HepG2 (cell line): ENCODE measurements at regions not wholly inside any gene's neighbourhood (a gene's known extent, or its start where the extent isn't known, plus 50 kb on each side); places are given as distances from the start of the nearest gene placed in this dataset.

Experiments
- ATRX ChIP-seq: sonication (generic); formaldehyde crosslinking; IDR thresholded peaks from 2 replicates; pipeline ENCODE4 v1.4.0; 2020; ENCODE audit warnings: missing genetic modification reagents, borderline replicate concordance
- EP300 ChIP-seq, 3 experiments: sonication (generic) in 1 of 3; formaldehyde crosslinking in 1 of 3; IDR thresholded peaks; 2 replicates each; pipeline versions ENCODE4 v1.5.1 to v1.6.1; 2011 to 2020; ENCODE audit warnings: low read depth in 2 of 3, low read length in 2 of 3, borderline replicate concordance in 1 of 3, improper control_type of control experiment in 1 of 3, mild to moderate bottlenecking in 1 of 3, missing genetic modification reagents in 1 of 3, moderate library complexity in 1 of 3
- FOXA1 ChIP-seq, 2 experiments: fragments of 450-650 bp in 1 of 2; sonication (generic) in 1 of 2; formaldehyde crosslinking in 1 of 2; IDR thresholded peaks; 2 replicates each; pipeline versions ENCODE4 v1.4.0 to v1.6.1; 2016 to 2020; ENCODE audit warnings: missing genetic modification reagents in 1 of 2
- FOXA3 ChIP-seq: IDR thresholded peaks from 2 replicates; pipeline ENCODE4 v1.6.1; 2016; ENCODE audit warnings: missing genetic modification reagents, missing compliant biosample characterization
- GATAD2A ChIP-seq: IDR thresholded peaks from 2 replicates; pipeline ENCODE4 v1.6.1; 2016
- SMAD3 ChIP-seq: sonication (generic); formaldehyde crosslinking; IDR thresholded peaks from 2 replicates; pipeline ENCODE4 v1.4.0; 2020; ENCODE audit warnings: missing genetic modification reagents
- TF ChIP-seq, protein P1 (sequence below): sonication (generic); formaldehyde crosslinking; IDR thresholded peaks from 2 replicates; pipeline ENCODE4 v1.4.0; 2020; ENCODE audit warnings: missing genetic modification reagents, borderline replicate concordance
- TF ChIP-seq, protein P2 (sequence below): sonication (generic); formaldehyde crosslinking; IDR thresholded peaks from 2 replicates; pipeline ENCODE4 v1.4.0; 2020; ENCODE audit warnings: missing genetic modification reagents, borderline replicate concordance
- TF ChIP-seq, protein P3 (sequence below): IDR thresholded peaks from 2 replicates; pipeline ENCODE4 v1.6.1; 2018; ENCODE audit warnings: missing genetic modification reagents, mild to moderate bottlenecking, missing compliant biosample characterization

DNA sequence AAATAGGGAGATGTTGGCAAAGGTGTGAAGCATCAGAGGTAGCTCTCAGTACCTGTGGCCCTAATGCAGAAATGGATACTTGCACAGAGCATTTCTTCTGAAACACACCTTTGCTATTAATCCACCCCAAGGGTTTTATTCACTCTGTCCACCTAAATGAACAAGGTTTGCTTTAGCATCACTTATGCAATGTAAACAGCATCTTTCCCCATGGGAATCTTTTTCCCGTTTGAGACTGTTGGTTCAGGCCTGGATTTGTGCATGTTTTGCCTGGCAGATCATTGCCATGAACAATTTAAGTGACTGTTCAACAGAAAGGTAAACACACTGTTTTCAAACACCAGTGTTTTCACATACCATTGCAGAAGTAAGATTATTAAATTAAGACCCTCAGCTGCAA is 508.3 kb downstream of the SOX2 start (continued):
- TF ChIP-seq, protein P1, sequence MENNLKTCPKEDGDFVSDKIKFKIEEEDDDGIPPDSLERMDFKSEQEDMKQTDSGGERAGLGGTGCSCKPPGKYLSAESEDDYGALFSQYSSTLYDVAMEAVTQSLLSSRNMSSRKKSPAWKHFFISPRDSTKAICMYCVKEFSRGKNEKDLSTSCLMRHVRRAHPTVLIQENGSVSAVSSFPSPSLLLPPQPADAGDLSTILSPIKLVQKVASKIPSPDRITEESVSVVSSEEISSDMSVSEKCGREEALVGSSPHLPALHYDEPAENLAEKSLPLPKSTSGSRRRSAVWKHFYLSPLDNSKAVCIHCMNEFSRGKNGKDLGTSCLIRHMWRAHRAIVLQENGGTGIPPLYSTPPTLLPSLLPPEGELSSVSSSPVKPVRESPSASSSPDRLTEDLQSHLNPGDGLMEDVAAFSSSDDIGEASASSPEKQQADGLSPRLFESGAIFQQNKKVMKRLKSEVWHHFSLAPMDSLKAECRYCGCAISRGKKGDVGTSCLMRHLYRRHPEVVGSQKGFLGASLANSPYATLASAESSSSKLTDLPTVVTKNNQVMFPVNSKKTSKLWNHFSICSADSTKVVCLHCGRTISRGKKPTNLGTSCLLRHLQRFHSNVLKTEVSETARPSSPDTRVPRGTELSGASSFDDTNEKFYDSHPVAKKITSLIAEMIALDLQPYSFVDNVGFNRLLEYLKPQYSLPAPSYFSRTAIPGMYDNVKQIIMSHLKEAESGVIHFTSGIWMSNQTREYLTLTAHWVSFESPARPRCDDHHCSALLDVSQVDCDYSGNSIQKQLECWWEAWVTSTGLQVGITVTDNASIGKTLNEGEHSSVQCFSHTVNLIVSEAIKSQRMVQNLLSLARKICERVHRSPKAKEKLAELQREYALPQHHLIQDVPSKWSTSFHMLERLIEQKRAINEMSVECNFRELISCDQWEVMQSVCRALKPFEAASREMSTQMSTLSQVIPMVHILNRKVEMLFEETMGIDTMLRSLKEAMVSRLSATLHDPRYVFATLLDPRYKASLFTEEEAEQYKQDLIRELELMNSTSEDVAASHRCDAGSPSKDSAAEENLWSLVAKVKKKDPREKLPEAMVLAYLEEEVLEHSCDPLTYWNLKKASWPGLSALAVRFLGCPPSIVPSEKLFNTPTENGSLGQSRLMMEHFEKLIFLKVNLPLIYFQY: no peak
- TF ChIP-seq EP300 (IDR thresholded peaks at IDR 0.05; ENCODE audit: low read depth in 2 of 2, low read length in 2 of 2) (no peak), EP300 (CRISPR knock-in tag; IDR thresholded peaks at IDR 0.05; ENCODE audit: borderline replicate concordance) (no peak), FOXA1 (IDR thresholded peaks at IDR 0.05) (no peak), FOXA1 (CRISPR knock-in tag; IDR thresholded peaks at IDR 0.05) (peak; percentile 30; the same call in 1 of the 2 replicates), GATAD2A (CRISPR knock-in tag) (0 out of 2 replicates have a peak, but pooled peaks have one; percentile 23), ATRX (no peak), SMAD3 (CRISPR knock-in tag) (no peak), FOXA3 (CRISPR knock-in tag) (peak; percentile 75)
- TF ChIP-seq, protein P2, sequence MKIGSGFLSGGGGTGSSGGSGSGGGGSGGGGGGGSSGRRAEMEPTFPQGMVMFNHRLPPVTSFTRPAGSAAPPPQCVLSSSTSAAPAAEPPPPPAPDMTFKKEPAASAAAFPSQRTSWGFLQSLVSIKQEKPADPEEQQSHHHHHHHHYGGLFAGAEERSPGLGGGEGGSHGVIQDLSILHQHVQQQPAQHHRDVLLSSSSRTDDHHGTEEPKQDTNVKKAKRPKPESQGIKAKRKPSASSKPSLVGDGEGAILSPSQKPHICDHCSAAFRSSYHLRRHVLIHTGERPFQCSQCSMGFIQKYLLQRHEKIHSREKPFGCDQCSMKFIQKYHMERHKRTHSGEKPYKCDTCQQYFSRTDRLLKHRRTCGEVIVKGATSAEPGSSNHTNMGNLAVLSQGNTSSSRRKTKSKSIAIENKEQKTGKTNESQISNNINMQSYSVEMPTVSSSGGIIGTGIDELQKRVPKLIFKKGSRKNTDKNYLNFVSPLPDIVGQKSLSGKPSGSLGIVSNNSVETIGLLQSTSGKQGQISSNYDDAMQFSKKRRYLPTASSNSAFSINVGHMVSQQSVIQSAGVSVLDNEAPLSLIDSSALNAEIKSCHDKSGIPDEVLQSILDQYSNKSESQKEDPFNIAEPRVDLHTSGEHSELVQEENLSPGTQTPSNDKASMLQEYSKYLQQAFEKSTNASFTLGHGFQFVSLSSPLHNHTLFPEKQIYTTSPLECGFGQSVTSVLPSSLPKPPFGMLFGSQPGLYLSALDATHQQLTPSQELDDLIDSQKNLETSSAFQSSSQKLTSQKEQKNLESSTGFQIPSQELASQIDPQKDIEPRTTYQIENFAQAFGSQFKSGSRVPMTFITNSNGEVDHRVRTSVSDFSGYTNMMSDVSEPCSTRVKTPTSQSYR (CRISPR knock-in tag): no peak
- TF ChIP-seq, protein P3, sequence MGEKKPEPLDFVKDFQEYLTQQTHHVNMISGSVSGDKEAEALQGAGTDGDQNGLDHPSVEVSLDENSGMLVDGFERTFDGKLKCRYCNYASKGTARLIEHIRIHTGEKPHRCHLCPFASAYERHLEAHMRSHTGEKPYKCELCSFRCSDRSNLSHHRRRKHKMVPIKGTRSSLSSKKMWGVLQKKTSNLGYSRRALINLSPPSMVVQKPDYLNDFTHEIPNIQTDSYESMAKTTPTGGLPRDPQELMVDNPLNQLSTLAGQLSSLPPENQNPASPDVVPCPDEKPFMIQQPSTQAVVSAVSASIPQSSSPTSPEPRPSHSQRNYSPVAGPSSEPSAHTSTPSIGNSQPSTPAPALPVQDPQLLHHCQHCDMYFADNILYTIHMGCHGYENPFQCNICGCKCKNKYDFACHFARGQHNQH: no peak
